Lower leg skin (tissue), 4 donors: ENCODE measurements at regions not wholly inside any gene's neighbourhood (a gene's known extent, or its start where the extent isn't known, plus 50 kb on each side); places are given as distances from the start of the nearest gene placed in this dataset.

ENCODE experiments used
- DNase-seq, 2 donors: peaks; one replicate each; pipeline ENCODE4 v3.0.0-alpha.2; 2019; ENCODE audit warnings: low spot score in 2 of 2
- H3K4me3 ChIP-seq: fragments of 200-600 bp; sonication (generic); 2 replicates; pipeline ENCODE4 v1.5.1; 2017; ENCODE audit warnings: mild to moderate bottlenecking, low read depth; ENCODE audit not compliant: poor library complexity, severe bottlenecking
- CTCF ChIP-seq, 3 donors: fragments of 450-650 bp; IDR thresholded peaks; one replicate each; pipeline ENCODE4 v1.5.1; 2016; ENCODE audit warnings: antibody characterized with exemption in 3 of 3, mild to moderate bottlenecking in 3 of 3, moderate library complexity in 2 of 3
- POLR2A ChIP-seq, 2 donors: fragments of 450-650 bp; IDR thresholded peaks; one replicate each; pipeline ENCODE4 v1.6.1; 2016 to 2017; ENCODE audit warnings: antibody characterized with exemption in 2 of 2, mild to moderate bottlenecking in 1 of 2, moderate library complexity in 1 of 2
- WGBS, 2 donors: methylation state at CpG; one replicate each; pipeline ENCODE4 v1.1.5; 2018; 5-methylcytosine and 5-hydroxymethylcytosine counted together
- intact Hi-C: fragments of 100-400 bp; cut with DNase I; formaldehyde crosslinking; loops from one replicate; pipeline ENCODE4 v1.15.0; 2023; ENCODE audit warnings: low total_unique reads

GRCh38 chr6:66435321-66435720 is 728.3 kb upstream of the EYS start:
- H3K4me3 ChIP-seq: no peak overlapping the region
- intact Hi-C loops: no loop called here
- WGBS, 2 donors: 92% methylated on average over 5 of the region's 5 CpGs
- no peak for DNase-seq
- TF ChIP-seq POLR2A (IDR thresholded peaks at IDR 0.05) (no peak), CTCF (IDR thresholded peaks at IDR 0.05) (no peak)

- DNase-seq: no peak
- H3K4me3 ChIP-seq: no peak overlapping the region
- intact Hi-C loops: no loop called here
- no peak for TF ChIP-seq POLR2A (IDR thresholded peaks at IDR 0.05)
- no peak for TF ChIP-seq CTCF (IDR thresholded peaks at IDR 0.05)
- WGBS, 2 donors: 40 to 56% methylated on average over 2 of the region's 2 CpGs
Measured at GRCh38 chr6:66429210-66429609, 722.2 kb upstream of the EYS start.

- no peak for DNase-seq
- no peak for TF ChIP-seq CTCF (IDR thresholded peaks at IDR 0.05)
- TF ChIP-seq POLR2A (IDR thresholded peaks at IDR 0.05): no peak
- intact Hi-C loops: no loop called here
- H3K4me3 ChIP-seq: no peak overlapping the region
Measured at GRCh38 chr6:66423047-66423446, 716.0 kb upstream of the EYS start.

- WGBS, 2 donors: 71 to 78% methylated on average over 3 of the region's 3 CpGs
- intact Hi-C loops: no loop called here
- TF ChIP-seq CTCF (IDR thresholded peaks at IDR 0.05) (no peak), POLR2A (IDR thresholded peaks at IDR 0.05) (no peak)
- no peak overlapping the region for H3K4me3 ChIP-seq
- no peak for DNase-seq
Measured at GRCh38 chr6:66421570-66421969, 714.5 kb upstream of the EYS start.

GRCh38 chr6:66418906-66419305 is 711.9 kb upstream of the EYS start:
- H3K4me3 ChIP-seq: no peak overlapping the region
- intact Hi-C loops: no loop called here
- TF ChIP-seq CTCF (IDR thresholded peaks at IDR 0.05) (no peak), POLR2A (IDR thresholded peaks at IDR 0.05) (no peak)
- DNase-seq: no peak
- 89 to 92% methylated on average over 2 of the region's 2 CpGs for WGBS, 2 donors

- TF ChIP-seq POLR2A (IDR thresholded peaks at IDR 0.05) (no peak), CTCF (IDR thresholded peaks at IDR 0.05) (no peak)
- intact Hi-C loops: no loop called here
- no peak overlapping the region for H3K4me3 ChIP-seq
- no peak for DNase-seq
Measured at GRCh38 chr6:66403966-66404365, 696.9 kb upstream of the EYS start.
